ENCODE measurements at regions not wholly inside any gene's neighbourhood (a gene's known extent, or its start where the extent isn't known, plus 50 kb on each side); places are given as distances from the start of the nearest gene placed in this dataset.

DNA sequence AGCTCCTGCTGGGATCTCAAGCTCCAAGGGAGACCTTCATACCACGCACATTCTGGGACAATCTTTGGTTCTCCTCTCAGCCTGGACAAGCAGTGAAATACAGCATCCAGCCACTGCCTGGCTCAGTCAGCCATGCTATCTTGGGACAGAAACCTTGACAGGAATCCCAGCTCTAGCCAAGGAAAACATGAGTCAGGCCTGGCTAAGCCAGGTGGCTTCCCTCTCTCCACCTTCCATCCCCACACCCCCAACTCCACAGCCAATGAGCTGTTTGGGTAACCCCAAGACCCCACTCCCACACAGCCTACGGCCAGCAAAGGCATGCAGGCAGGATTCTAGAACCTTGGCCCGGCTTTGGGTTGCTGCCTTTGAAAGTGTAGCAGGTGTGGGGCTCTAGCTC lies 64.9 kb downstream of the MCFD2 start:
- peak; percentile 92 for DNase-seq (ENCODE audit: low read depth)
- H3K27me3 ChIP-seq (ENCODE audit: control insufficient read depth, insufficient read depth, low read length), result no peaks in the 10 kb centered on the region
- no peak overlapping the region for H3K4me3 ChIP-seq (ENCODE audit: low read depth, low read length)
- H3K36me3 ChIP-seq (ENCODE audit: control insufficient read depth, insufficient read depth, low read length), result no peaks in the 10 kb centered on the region
- no peak for TF ChIP-seq CTCF (IDR thresholded peaks at IDR 0.05; ENCODE audit: insufficient read depth, low read length, poor library complexity, severe bottlenecking)

DNA sequence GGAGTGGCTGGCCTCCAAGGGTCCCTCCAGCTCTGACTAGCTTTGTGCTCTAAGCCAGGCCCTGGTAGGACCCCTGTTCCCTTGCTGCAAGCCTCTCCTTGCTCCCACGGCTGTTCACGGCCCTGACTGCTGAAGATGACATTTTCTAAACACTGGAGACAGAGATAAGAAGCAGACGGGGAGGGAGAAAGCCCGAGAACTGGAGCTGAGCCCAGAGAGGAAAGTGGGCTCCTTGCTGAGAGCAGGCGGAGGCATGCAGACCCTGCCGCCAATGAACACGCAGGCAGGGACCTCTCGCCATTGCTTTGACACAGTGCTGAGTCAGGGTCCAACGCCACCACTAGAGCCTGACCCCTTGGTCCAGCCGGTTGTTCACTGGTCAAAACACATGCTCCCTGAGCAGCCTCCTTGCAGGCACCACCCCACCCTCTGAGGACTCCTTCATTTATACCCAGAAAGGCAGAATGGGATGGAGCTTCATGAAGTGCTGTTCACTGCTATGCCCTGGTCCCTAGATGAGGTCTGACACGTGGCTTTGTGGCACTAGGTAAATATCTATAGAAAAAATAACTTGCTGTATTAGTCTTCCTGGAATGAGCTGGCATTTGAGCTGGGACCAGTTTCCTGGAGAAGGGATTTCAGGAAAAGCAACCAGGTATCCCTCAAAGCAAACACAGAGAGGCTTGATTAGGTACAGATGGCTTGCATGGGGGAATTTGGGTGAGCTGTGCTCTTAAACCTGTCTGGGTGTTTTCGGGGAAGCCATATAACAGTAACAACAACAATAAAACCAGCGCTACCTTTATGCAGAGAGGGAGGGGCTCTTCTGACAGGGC lies 65.7 kb downstream of the MCFD2 start:
- no peak for DNase-seq (ENCODE audit: low read depth)

GRCh38 chr2:46849046-46849715 lies 66.4 kb downstream of the MCFD2 start:
- TF ChIP-seq CTCF (IDR thresholded peaks at IDR 0.05; ENCODE audit: insufficient read depth, low read length, poor library complexity, severe bottlenecking), result no peak
- DNase-seq (ENCODE audit: low read depth), result no peak
- no peak overlapping the region for H3K4me3 ChIP-seq (ENCODE audit: low read depth, low read length)

More for the DNA sequence above, 65.7 kb downstream of the MCFD2 start:
- Histone ChIP-seq H3K36me3 (ENCODE audit: control insufficient read depth, insufficient read depth, low read length) (no peaks in the 10 kb centered on the region), H3K4me3 (ENCODE audit: low read depth, low read length) (no peak overlapping the region), H3K27me3 (ENCODE audit: control insufficient read depth, insufficient read depth, low read length) (no peaks in the 10 kb centered on the region)
- no peak for TF ChIP-seq CTCF (IDR thresholded peaks at IDR 0.05; ENCODE audit: insufficient read depth, low read length, poor library complexity, severe bottlenecking)

GRCh38 chr2:46848447-46848846 lies 67.2 kb downstream of the MCFD2 start:
- no peak overlapping the region for H3K4me3 ChIP-seq (ENCODE audit: low read depth, low read length)
- DNase-seq (ENCODE audit: low read depth), result no peak
- no peak for TF ChIP-seq CTCF (IDR thresholded peaks at IDR 0.05; ENCODE audit: insufficient read depth, low read length, poor library complexity, severe bottlenecking)
- no peaks in the 10 kb centered on the region for H3K27me3 ChIP-seq (ENCODE audit: control insufficient read depth, insufficient read depth, low read length)
- H3K36me3 ChIP-seq (ENCODE audit: control insufficient read depth, insufficient read depth, low read length), result no peaks in the 10 kb centered on the region

More at GRCh38 chr2:46849046-46849715, 66.4 kb downstream of the MCFD2 start:
- Histone ChIP-seq H3K36me3 (ENCODE audit: control insufficient read depth, insufficient read depth, low read length) (no peaks in the 10 kb centered on the region), H3K27me3 (ENCODE audit: control insufficient read depth, insufficient read depth, low read length) (no peaks in the 10 kb centered on the region)

GRCh38 chr2:46847726-46848412 lies 67.7 kb downstream of the MCFD2 start:
- no peak for TF ChIP-seq CTCF (IDR thresholded peaks at IDR 0.05; ENCODE audit: insufficient read depth, low read length, poor library complexity, severe bottlenecking)
- H3K4me3 ChIP-seq (ENCODE audit: low read depth, low read length), result no peak overlapping the region
- H3K27me3 ChIP-seq (ENCODE audit: control insufficient read depth, insufficient read depth, low read length), result no peaks in the 10 kb centered on the region
- H3K36me3 ChIP-seq (ENCODE audit: control insufficient read depth, insufficient read depth, low read length), result no peaks in the 10 kb centered on the region
- DNase-seq (ENCODE audit: low read depth), result no peak

Measured in kidney epithelial cell (primary cell).